HG03108 (cell line): ENCODE measurements at regions not wholly inside any gene's neighbourhood (a gene's known extent, or its start where the extent isn't known, plus 50 kb on each side); places are given as distances from the start of the nearest gene placed in this dataset.
"Not testable (repeated sequence)": the region's sequence is repeated elsewhere in the genome, so short reads cannot be mapped to it uniquely, and the experiment has no call there.

Experiments used
- ATAC-seq: cut with Tn5 transposase; IDR thresholded peaks from one replicate; pipeline ENCODE4 v1.9.1; 2021; ENCODE audit warnings: moderate library complexity; ENCODE audit not compliant: unreplicated experiment

- ATAC-seq = no peak
Observed at GRCh38 chr9:27671636-27672035, 98.4 kb upstream of the C9orf72 start.

GRCh38 chr9:27672718-27673117 is 99.4 kb upstream of the C9orf72 start:
- ATAC-seq = no peak

GRCh38 chr9:27673641-27674040 is 100.4 kb upstream of the C9orf72 start:
- no peak for ATAC-seq

GRCh38 chr9:27675354-27675753 is 102.1 kb upstream of the C9orf72 start:
- ATAC-seq = no peak

GRCh38 chr9:27676827-27677226 is 103.5 kb upstream of the C9orf72 start:
- ATAC-seq = no peak

- no peak for ATAC-seq
Observed at GRCh38 chr9:27679338-27679737, 106.1 kb upstream of the C9orf72 start.

- no peak for ATAC-seq
Observed at GRCh38 chr9:27683181-27683580, 109.9 kb upstream of the C9orf72 start.

GRCh38 chr9:27688954-27689353 is 115.7 kb upstream of the C9orf72 start:
- no peak for ATAC-seq

GRCh38 chr9:27690816-27691215 is 117.5 kb upstream of the C9orf72 start:
- not testable (repeated sequence) for ATAC-seq

GRCh38 chr9:27699621-27700020 is 126.3 kb upstream of the C9orf72 start:
- ATAC-seq = no peak

GRCh38 chr9:27701016-27701415 is 127.7 kb upstream of the C9orf72 start:
- ATAC-seq = no peak

GRCh38 chr9:27701587-27701986 is 128.3 kb upstream of the C9orf72 start:
- ATAC-seq = no peak

- no peak for ATAC-seq
Observed at GRCh38 chr9:27703216-27703980, 130.1 kb upstream of the C9orf72 start.

- ATAC-seq = no peak
Observed at GRCh38 chr9:27711241-27711640, 138.0 kb upstream of the C9orf72 start.

- ATAC-seq = no peak
Observed at GRCh38 chr9:27712806-27713205, 139.5 kb upstream of the C9orf72 start.

- ATAC-seq = no peak
Observed at GRCh38 chr9:27714388-27714787, 141.1 kb upstream of the C9orf72 start.

- ATAC-seq = no peak
Observed at GRCh38 chr9:27715651-27716050, 142.4 kb upstream of the C9orf72 start.

- ATAC-seq = no peak
Observed at GRCh38 chr9:27717991-27718390, 144.7 kb upstream of the C9orf72 start.

- no peak for ATAC-seq
Observed at GRCh38 chr9:27719711-27720110, 146.4 kb upstream of the C9orf72 start.

- ATAC-seq = no peak
Observed at GRCh38 chr9:27722866-27723265, 149.6 kb upstream of the C9orf72 start.

- ATAC-seq = no peak
Observed at GRCh38 chr9:27726244-27727081, 153.2 kb upstream of the C9orf72 start.

- ATAC-seq = no peak
Observed at GRCh38 chr9:27732494-27732893, 159.2 kb upstream of the C9orf72 start.
